Liver (tissue), 3 donors: ENCODE measurements at regions not wholly inside any gene's neighbourhood (a gene's known extent, or its start where the extent isn't known, plus 50 kb on each side); places are given as distances from the start of the nearest gene placed in this dataset.

Source experiments
- ATF3 ChIP-seq: IDR thresholded peaks from 2 replicates; pipeline ENCODE4 v1.6.1; 2016; ENCODE audit warnings: antibody characterized with exemption
- CTCF ChIP-seq: fragments of 150-350 bp; IDR thresholded peaks from 2 replicates; pipeline ENCODE4 v1.5.1; 2017; ENCODE audit warnings: improper control_type of control experiment, low read depth, low read length; ENCODE audit not compliant: missing input control
- EGR1 ChIP-seq, 2 donors: IDR thresholded peaks; 2 replicates each; pipeline ENCODE4 v1.6.1; 2016 to 2018; ENCODE audit warnings: antibody characterized with exemption in 2 of 2, low read depth in 2 of 2
- FOXA1 ChIP-seq: IDR thresholded peaks from 2 replicates; pipeline ENCODE4 v1.6.1; 2016; ENCODE audit warnings: antibody characterized with exemption
- HNF4A ChIP-seq, 2 donors: conservative IDR thresholded peaks; 2 replicates each; pipeline ENCODE4 v1.6.1; 2016; ENCODE audit warnings: antibody characterized with exemption in 2 of 2, mild to moderate bottlenecking in 2 of 2
- HNF4G ChIP-seq: IDR thresholded peaks from 2 replicates; pipeline ENCODE4 v1.6.1; 2016; ENCODE audit warnings: antibody characterized with exemption
- JUND ChIP-seq, 2 donors: IDR thresholded peaks; 2 replicates each; pipeline ENCODE4 v1.6.1; 2016; ENCODE audit warnings: antibody characterized with exemption in 2 of 2
- MAX ChIP-seq: IDR thresholded peaks from 2 replicates; pipeline ENCODE4 v1.6.1; 2016; ENCODE audit warnings: antibody characterized with exemption
- RAD21 ChIP-seq, 2 donors: IDR thresholded peaks; 2 replicates each; pipeline ENCODE4 v1.6.1; 2016; ENCODE audit warnings: antibody characterized with exemption in 2 of 2, mild to moderate bottlenecking in 2 of 2
- SP1 ChIP-seq: IDR thresholded peaks from 2 replicates; pipeline ENCODE4 v1.6.1; 2018; ENCODE audit warnings: antibody characterized with exemption, mild to moderate bottlenecking
- TAF1 ChIP-seq: conservative IDR thresholded peaks from 2 replicates; pipeline ENCODE4 v1.6.1; 2016; ENCODE audit warnings: antibody characterized with exemption, mild to moderate bottlenecking
- YY1 ChIP-seq: IDR thresholded peaks from 2 replicates; pipeline ENCODE4 v1.6.1; 2016; ENCODE audit warnings: antibody characterized with exemption, mild to moderate bottlenecking
- TF ChIP-seq, protein P1 (sequence below): IDR thresholded peaks from 2 replicates; pipeline ENCODE4 v1.6.1; 2016; ENCODE audit warnings: antibody characterized with exemption, mild to moderate bottlenecking
- TF ChIP-seq, protein P2 (sequence below): IDR thresholded peaks from 2 replicates; pipeline ENCODE4 v1.6.1; 2016; ENCODE audit warnings: antibody characterized with exemption
- donor health status: healthy.
- donor health status: healthy.

DNA sequence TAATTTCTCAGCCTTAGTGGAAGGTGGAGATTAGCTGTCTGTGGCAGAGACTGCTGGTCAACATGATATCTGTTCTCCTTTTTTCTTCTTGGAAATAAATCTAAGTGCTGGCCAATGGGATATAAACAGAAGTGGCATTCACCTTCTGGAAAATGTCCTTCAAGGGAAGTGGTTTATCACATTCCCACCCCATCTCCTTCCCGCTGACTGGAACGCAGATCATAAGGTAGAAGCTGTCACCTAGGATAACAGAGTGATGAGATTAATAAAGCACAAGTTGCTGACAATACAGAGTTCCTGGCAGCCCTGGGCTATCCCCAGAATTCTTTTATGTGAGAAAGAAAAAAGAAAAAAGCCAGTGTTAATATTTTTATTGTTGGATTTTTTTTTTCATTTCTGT lies 109.7 kb upstream of the OSMR start:
- TF ChIP-seq CTCF (no peak), HNF4G (no peak), TAF1 (no peak), SP1 (no peak), RAD21 (IDR thresholded peaks at IDR 0.05) (no peak), MAX (no peak), EGR1 (IDR thresholded peaks at IDR 0.05; ENCODE audit: low read depth in 2 of 2) (no peak), YY1 (no peak), JUND (IDR thresholded peaks at IDR 0.05) (no peak), ATF3 (no peak), HNF4A (conservative IDR thresholded peaks at IDR 0.05) (no peak), FOXA1 (no peak)
- TF ChIP-seq, protein P1, sequence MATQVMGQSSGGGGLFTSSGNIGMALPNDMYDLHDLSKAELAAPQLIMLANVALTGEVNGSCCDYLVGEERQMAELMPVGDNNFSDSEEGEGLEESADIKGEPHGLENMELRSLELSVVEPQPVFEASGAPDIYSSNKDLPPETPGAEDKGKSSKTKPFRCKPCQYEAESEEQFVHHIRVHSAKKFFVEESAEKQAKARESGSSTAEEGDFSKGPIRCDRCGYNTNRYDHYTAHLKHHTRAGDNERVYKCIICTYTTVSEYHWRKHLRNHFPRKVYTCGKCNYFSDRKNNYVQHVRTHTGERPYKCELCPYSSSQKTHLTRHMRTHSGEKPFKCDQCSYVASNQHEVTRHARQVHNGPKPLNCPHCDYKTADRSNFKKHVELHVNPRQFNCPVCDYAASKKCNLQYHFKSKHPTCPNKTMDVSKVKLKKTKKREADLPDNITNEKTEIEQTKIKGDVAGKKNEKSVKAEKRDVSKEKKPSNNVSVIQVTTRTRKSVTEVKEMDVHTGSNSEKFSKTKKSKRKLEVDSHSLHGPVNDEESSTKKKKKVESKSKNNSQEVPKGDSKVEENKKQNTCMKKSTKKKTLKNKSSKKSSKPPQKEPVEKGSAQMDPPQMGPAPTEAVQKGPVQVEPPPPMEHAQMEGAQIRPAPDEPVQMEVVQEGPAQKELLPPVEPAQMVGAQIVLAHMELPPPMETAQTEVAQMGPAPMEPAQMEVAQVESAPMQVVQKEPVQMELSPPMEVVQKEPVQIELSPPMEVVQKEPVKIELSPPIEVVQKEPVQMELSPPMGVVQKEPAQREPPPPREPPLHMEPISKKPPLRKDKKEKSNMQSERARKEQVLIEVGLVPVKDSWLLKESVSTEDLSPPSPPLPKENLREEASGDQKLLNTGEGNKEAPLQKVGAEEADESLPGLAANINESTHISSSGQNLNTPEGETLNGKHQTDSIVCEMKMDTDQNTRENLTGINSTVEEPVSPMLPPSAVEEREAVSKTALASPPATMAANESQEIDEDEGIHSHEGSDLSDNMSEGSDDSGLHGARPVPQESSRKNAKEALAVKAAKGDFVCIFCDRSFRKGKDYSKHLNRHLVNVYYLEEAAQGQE: no peak
- TF ChIP-seq, protein P2, sequence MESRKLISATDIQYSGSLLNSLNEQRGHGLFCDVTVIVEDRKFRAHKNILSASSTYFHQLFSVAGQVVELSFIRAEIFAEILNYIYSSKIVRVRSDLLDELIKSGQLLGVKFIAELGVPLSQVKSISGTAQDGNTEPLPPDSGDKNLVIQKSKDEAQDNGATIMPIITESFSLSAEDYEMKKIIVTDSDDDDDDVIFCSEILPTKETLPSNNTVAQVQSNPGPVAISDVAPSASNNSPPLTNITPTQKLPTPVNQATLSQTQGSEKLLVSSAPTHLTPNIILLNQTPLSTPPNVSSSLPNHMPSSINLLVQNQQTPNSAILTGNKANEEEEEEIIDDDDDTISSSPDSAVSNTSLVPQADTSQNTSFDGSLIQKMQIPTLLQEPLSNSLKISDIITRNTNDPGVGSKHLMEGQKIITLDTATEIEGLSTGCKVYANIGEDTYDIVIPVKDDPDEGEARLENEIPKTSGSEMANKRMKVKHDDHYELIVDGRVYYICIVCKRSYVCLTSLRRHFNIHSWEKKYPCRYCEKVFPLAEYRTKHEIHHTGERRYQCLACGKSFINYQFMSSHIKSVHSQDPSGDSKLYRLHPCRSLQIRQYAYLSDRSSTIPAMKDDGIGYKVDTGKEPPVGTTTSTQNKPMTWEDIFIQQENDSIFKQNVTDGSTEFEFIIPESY: no peak
